HCT116 (cell line): ENCODE measurements at regions not wholly inside any gene's neighbourhood (a gene's known extent, or its start where the extent isn't known, plus 50 kb on each side); places are given as distances from the start of the nearest gene placed in this dataset.

Experiments
- ATAC-seq: fragments of 200-7000 bp; cut with Tn5 transposase; 2 replicates; pipeline ENCODE4 v1.9.1; 2020; ENCODE audit warnings: mild to moderate bottlenecking, moderate library complexity
- BruUV-seq: library from RNA; stranded (reverse); fragments of 400-500 nt; replicated peaks from 2 replicates; lab custom pipeline; 2021; lab: Mats Ljungman, UMichigan
- CTCF ChIA-PET: fragments of 300-600 bp; sonication (Branson Sonifier 250); formaldehyde crosslinking; loops from one replicate; lab custom pipeline; 2021; ENCODE audit warnings: antibody characterized with exemption; lab: Charles Lee
- POLR2A ChIA-PET: fragments of 300-600, 350-600 bp; sonication (Branson Sonifier 250); formaldehyde crosslinking; loops from one replicate; lab custom pipeline; 2021; ENCODE audit warnings: antibody characterized with exemption; lab: Charles Lee
- RAD21 ChIA-PET, 2 experiments: fragments of 300-600 bp; sonication (Branson Sonifier 250); formaldehyde crosslinking; loops; one replicate each; lab custom pipeline; 2023; ENCODE audit warnings: low total read pairs in 2 of 2; ENCODE audit not compliant: uncharacterized antibody in 2 of 2, unreplicated experiment in 2 of 2, low non-redundant PET in 1 of 2; lab: Charles Lee
- DNase-seq: peaks from one replicate; pipeline ENCODE4 v3.0.0-alpha.2; 2010; ENCODE audit warnings: low read depth, low spot score
- H2AFZ ChIP-seq: fragments of 200-600 bp; shearing (Covaris generic), sonication (generic); 2 replicates; pipeline ENCODE4 v1.6.1; 2017; ENCODE audit warnings: low read depth, mixed run types, mixed read lengths, antibody characterized with exemption, low read length; ENCODE audit not compliant: poor library complexity, severe bottlenecking
- H3K27ac ChIP-seq: 2 replicates; pipeline ENCODE4 v1.5.1; 2012; ENCODE audit warnings: low read depth, low read length
- H3K27me3 ChIP-seq: fragments of 200-600 bp; sonication (generic); 2 replicates; pipeline ENCODE4 v1.6.1; 2016; ENCODE audit warnings: mixed run types, low read length, mixed read lengths; ENCODE audit not compliant: insufficient read depth
- H3K36me3 ChIP-seq, 2 experiments: fragments of 200-500 bp in 1 of 2; fragments of 200-600 bp in 1 of 2; sonication (Bioruptor generic) in 1 of 2; sonication (generic) in 1 of 2; 2 replicates each; pipeline versions ENCODE4 v1.5.1 to v1.6.1; 2014 to 2016; ENCODE audit warnings: low read length in 2 of 2, inconsistent platforms in 1 of 2, mixed read lengths in 1 of 2, mixed run types in 1 of 2; ENCODE audit not compliant: insufficient read depth in 2 of 2, control insufficient read depth in 1 of 2
- H3K4me1 ChIP-seq, 2 experiments: fragments of 200-600 bp in 1 of 2; sonication (generic) in 1 of 2; 2 replicates each; pipeline versions ENCODE4 v1.5.1 to v1.6.1; 2012 to 2017; ENCODE audit warnings: low read length in 2 of 2, inconsistent platforms in 1 of 2, mild to moderate bottlenecking in 1 of 2, mixed read lengths in 1 of 2, mixed run types in 1 of 2, moderate library complexity in 1 of 2; ENCODE audit not compliant: insufficient read depth in 2 of 2, control insufficient read depth in 1 of 2
- H3K4me2 ChIP-seq: fragments of 200-600 bp; sonication (generic); 2 replicates; pipeline ENCODE4 v1.6.1; 2017; ENCODE audit warnings: mixed run types, low read length, mixed read lengths
- H3K4me3 ChIP-seq, 2 experiments: fragments of 200-600 bp in 1 of 2; sonication (generic) in 1 of 2; replicated peaks in 1 of 2; 2 replicates each; pipeline ENCODE4 v1.5.1; 2011 to 2016; ENCODE audit warnings: low read length in 2 of 2, control low read depth in 1 of 2, low read depth in 1 of 2, mild to moderate bottlenecking in 1 of 2, mixed read lengths in 1 of 2, mixed run types in 1 of 2
- H3K79me2 ChIP-seq: fragments of 200-600 bp; sonication (generic); 2 replicates; pipeline ENCODE4 v1.6.1; 2017; ENCODE audit warnings: mild to moderate bottlenecking, mixed run types, low read length, moderate library complexity, mixed read lengths; ENCODE audit not compliant: insufficient read depth
- H3K9ac ChIP-seq: fragments of 200-600 bp; sonication (generic); 2 replicates; pipeline ENCODE4 v1.6.1; 2016; ENCODE audit warnings: low read length, mixed read lengths
- H3K9me2 ChIP-seq: fragments of 200-600 bp; sonication (generic), shearing (Covaris generic); 2 replicates; pipeline ENCODE4 v1.6.1; 2017; ENCODE audit warnings: mixed run types, mild to moderate bottlenecking, moderate library complexity; ENCODE audit not compliant: insufficient read depth
- H3K9me3 ChIP-seq, 2 experiments: fragments of 200-500 bp in 1 of 2; fragments of 200-600 bp in 1 of 2; sonication (Bioruptor generic) in 1 of 2; sonication (generic) in 1 of 2; 2 replicates each; pipeline ENCODE4 v1.6.1; 2014 to 2017; ENCODE audit warnings: low read length in 2 of 2, mixed read lengths in 2 of 2, inconsistent platforms in 1 of 2, low read depth in 1 of 2, mild to moderate bottlenecking in 1 of 2, mixed run types in 1 of 2, moderate library complexity in 1 of 2; ENCODE audit not compliant: control insufficient read depth in 1 of 2, insufficient read depth in 1 of 2
- H4K20me1 ChIP-seq: fragments of 200-600 bp; sonication (generic), shearing (Covaris generic); 2 replicates; pipeline ENCODE4 v1.6.1; 2017; ENCODE audit warnings: mixed run types, mild to moderate bottlenecking, moderate library complexity; ENCODE audit not compliant: insufficient read depth
- ATF3 ChIP-seq: IDR thresholded peaks from 2 replicates; pipeline ENCODE4 v1.6.1; 2012
- CEBPB ChIP-seq: IDR thresholded peaks from 2 replicates; pipeline ENCODE4 v1.6.1; 2012; ENCODE audit warnings: low read depth
- CTCF ChIP-seq, 3 experiments: fragments of 200-600 bp in 1 of 3; sonication (generic) in 1 of 3; IDR thresholded peaks in 2 of 3; conservative IDR thresholded peaks in 1 of 3; 2 replicates each; pipeline ENCODE4 v1.5.1; 2012 to 2017; ENCODE audit warnings: low read depth in 2 of 3, low read length in 2 of 3, antibody characterized with exemption in 1 of 3, borderline replicate concordance in 1 of 3, control low read depth in 1 of 3, mild to moderate bottlenecking in 1 of 3, mixed read lengths in 1 of 3, mixed run types in 1 of 3, moderate library complexity in 1 of 3; ENCODE audit not compliant: insufficient read depth in 1 of 3
- ELF1 ChIP-seq: IDR thresholded peaks from 2 replicates; pipeline ENCODE4 v1.6.1; 2012; ENCODE audit warnings: low read depth, borderline replicate concordance
- FOSL1 ChIP-seq: IDR thresholded peaks from 2 replicates; pipeline ENCODE4 v1.6.1; 2012; ENCODE audit warnings: low read depth
- MAX ChIP-seq: IDR thresholded peaks from 2 replicates; pipeline ENCODE4 v1.6.1; 2012
- RAD21 ChIP-seq: IDR thresholded peaks from 2 replicates; pipeline ENCODE4 v1.6.1; 2012; ENCODE audit warnings: low read depth, mild to moderate bottlenecking
- REST ChIP-seq: IDR thresholded peaks from 2 replicates; pipeline ENCODE4 v1.6.1; 2012; ENCODE audit warnings: low read depth
- SIN3A ChIP-seq: IDR thresholded peaks from 2 replicates; pipeline ENCODE4 v1.6.1; 2012; ENCODE audit warnings: low read depth
- TCF7L2 ChIP-seq: IDR thresholded peaks from 2 replicates; pipeline ENCODE4 v1.7.0; 2011; ENCODE audit warnings: borderline replicate concordance, inconsistent platforms; ENCODE audit not compliant: insufficient read depth, insufficient read length; ENCODE audit errors: extremely low read depth
- YY1 ChIP-seq: IDR thresholded peaks from 2 replicates; pipeline ENCODE4 v1.6.1; 2011; ENCODE audit warnings: low read length, low read depth, moderate library complexity, mild to moderate bottlenecking; ENCODE audit not compliant: insufficient replicate concordance; ENCODE audit errors: extremely low read depth
- ZBTB33 ChIP-seq: IDR thresholded peaks from 2 replicates; pipeline ENCODE4 v1.6.1; 2011; ENCODE audit warnings: mild to moderate bottlenecking, low read length, moderate library complexity; ENCODE audit not compliant: insufficient replicate concordance; ENCODE audit errors: extremely low read depth
- ZFX ChIP-seq: fragments of 450-650 bp; IDR thresholded peaks from 2 replicates; pipeline ENCODE4 v1.6.1; 2017
- ZNF274 ChIP-seq: fragments of 200-500 bp; sonication (Bioruptor generic); IDR thresholded peaks from 2 replicates; pipeline ENCODE4 v1.6.1; 2014; ENCODE audit warnings: mild to moderate bottlenecking, low read depth, low read length, inconsistent platforms
- intact Hi-C: fragments of 100-400 bp; cut with micrococcal nuclease; formaldehyde crosslinking; loops from 2 replicates; pipeline ENCODE4 v1.10.0; 2022

- POLR2A ChIA-PET: no interaction called here
- H3K4me3 ChIP-seq: no peak overlapping the region
- intact Hi-C loops: no loop called here
These were observed 105.6 kb downstream of the LYZL1 start for GRCh38 chr10:29394321-29394932.

More at GRCh38 chr10:29394321-29394932, 105.6 kb downstream of the LYZL1 start:
- Histone ChIP-seq H3K27me3 (peaks cover 5% of the 10 kb centered on the region; the same call in 1 of the 2 replicates), H3K4me2 (no peak overlapping the region), H3K9ac (no peak overlapping the region), H3K36me3 (no peaks in the 10 kb centered on the region), H3K79me2 (no peaks in the 10 kb centered on the region), H3K9me3 (no peaks in the 10 kb centered on the region), H3K9me2 (no peaks in the 10 kb centered on the region), H3K27ac (no peak overlapping the region), H4K20me1 (no peaks in the 10 kb centered on the region), H3K4me1 (no peaks in the 10 kb centered on the region), H2AFZ (no peak overlapping the region)
- no peak for DNase-seq
- no TSS peak for BruUV-seq
- TF ChIP-seq MAX (no peak), REST (no peak), ELF1 (no peak), SIN3A (no peak), CTCF (IDR thresholded peaks at IDR 0.05 in 2 of 3, conservative IDR thresholded peaks at IDR 0.05 in 1 of 3; ENCODE audit: borderline replicate concordance in 1 of 3, insufficient read depth in 1 of 3, low read depth in 2 of 3, low read length in 2 of 3) (no peak), CEBPB (no peak), FOSL1 (no peak), ZFX (no peak), RAD21 (no peak), YY1 (no peak), TCF7L2 (no peak), ATF3 (no peak), ZNF274 (no peak), ZBTB33 (no peak)
- no peak for ATAC-seq
- ChIA-PET RAD21 (no interaction called here), CTCF (no interaction called here)
